Fibroblast of skin of right biceps (primary cell): ENCODE measurements at regions not wholly inside any gene's neighbourhood (a gene's known extent, or its start where the extent isn't known, plus 50 kb on each side); places are given as distances from the start of the nearest gene placed in this dataset.

ENCODE experiments used
- DNase-seq: peaks from one replicate; pipeline ENCODE4 v3.0.0-alpha.2; 2013

DNA sequence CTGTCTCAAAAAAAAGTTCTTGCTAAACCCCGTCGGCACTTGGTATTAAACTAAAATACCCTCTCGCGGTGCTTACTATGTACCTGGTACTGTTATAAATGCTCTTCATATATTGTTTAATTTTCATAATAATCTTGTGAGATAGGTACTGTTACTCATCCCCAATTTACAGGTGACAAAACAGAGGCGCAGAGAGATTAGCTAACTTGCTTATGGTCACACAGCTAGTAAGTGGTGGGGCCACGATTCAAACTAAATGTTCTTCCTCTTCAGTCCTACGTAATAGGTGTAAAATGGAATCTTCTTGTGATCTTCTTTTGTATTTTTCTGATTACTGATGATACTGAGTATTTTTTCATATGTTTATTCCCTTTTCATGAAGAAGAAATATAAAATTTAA is 51.3 kb downstream of the TET3 start:
- no peak for DNase-seq

DNA sequence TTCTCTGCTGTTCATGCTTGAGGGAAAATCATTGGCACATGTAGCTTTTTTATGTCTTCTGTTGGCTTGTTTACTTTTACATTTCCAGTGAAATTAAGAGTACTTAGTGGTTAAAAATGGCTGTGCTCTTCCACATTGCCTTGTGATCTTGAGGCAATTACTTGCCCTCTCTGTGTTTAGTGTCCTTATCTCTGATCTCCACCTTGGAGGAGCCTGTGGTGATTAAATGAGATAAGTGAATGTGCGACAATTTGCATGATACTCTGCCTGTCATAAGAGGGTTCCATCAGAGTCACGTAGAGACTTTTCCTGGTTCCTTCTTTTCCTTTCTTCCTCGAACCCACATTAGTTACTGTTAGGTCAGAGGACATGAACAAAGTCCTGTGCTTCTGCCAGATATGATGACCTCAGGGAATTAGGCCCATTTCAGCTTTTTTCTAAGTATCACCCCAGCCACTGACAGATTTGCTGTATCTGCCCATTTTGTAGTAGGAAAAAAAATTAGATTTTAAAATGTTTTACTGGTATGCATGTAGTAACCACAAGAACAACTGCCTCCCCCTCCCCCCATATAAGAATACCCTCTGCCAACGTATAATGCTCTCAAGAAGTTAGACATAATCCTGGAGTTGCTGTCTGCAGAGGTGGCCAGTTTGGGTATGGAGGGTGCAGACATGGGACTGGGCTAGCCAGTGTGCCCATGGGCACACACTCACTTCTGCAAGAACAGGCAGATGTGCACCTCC is 51.9 kb downstream of the TET3 start:
- DNase-seq = no peak

DNA sequence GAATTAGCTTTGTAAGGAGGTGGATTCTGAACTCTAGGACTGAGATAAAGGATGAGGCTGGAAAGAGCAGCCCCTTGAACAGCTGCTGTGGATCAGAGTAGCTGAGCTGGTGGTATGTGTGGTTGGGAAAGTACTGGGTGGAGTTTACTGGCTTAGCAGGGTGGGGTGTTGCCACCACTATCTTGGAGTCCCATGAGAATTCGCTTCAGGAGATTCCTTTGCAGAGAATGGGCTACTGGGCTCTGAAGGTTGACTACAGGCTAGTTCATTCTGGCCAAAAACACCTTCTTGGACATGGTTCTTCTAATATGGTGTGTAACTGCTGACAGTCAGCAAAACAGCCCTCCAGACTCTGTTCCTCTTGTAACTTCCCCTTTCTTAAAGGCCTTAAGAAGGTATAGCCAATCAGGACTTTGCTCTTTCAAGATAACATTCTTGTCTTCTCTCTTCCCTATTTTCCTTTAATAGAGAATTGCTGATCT is 52.7 kb downstream of the TET3 start:
- peak; percentile 27 for DNase-seq

DNA sequence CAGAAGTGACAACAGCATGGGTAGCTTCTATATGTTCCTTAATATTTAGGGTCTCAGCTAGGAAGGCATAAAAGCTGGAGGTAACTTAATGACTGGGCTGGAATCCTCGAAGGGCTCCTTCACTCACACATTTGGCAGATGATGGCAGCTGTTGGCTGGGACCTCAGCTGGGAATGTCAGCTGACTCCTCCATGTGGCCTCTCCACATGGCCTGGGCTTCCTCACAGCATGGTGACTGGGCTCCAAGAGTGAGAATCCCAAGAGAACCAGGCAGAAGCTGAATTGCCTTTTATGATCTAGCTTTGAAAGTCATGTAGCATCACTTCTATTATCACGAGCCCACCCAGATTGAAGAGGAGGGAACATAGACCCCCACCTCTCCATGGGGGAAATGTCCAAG is 54.9 kb downstream of the TET3 start:
- DNase-seq = no peak

DNA sequence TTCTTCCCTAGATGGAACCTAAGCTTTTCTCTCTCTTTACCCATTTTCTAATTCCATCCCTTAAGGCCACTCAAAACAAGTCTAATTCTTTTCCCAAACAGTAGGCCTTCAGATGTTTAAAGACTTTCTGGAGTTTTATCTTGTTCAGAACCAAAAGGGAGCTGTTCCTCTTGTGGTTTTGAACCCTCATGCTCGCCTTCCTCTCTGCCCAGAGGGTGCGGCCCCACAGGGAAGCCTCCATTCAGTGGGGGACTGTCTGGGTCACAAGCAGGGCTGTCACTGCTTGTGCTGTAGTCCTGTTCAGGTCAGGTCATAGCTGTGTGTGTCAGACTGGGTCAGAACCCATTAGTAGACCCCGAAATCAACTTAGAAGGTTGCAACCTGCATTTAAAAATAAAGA is 56.5 kb downstream of the TET3 start:
- no peak for DNase-seq

DNA sequence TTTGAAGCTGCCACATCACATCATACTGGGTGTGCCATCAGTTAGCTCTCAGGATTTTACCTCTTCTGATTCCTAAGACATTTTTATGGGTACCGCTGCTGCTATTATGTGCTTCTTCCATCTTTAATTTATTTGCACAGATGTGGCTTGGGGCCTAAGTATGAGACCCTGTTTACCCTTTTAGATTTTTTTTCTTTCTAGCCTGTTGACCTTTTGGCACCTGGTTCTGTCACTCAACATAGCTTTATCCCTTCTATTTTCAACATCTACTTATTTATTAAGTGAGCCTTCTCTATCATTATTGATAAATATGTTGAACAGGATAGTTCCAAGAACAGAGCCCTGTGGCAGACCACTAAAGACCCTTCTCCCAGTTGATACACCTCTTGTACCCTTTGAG is 57.0 kb downstream of the TET3 start:
- DNase-seq = no peak

DNA sequence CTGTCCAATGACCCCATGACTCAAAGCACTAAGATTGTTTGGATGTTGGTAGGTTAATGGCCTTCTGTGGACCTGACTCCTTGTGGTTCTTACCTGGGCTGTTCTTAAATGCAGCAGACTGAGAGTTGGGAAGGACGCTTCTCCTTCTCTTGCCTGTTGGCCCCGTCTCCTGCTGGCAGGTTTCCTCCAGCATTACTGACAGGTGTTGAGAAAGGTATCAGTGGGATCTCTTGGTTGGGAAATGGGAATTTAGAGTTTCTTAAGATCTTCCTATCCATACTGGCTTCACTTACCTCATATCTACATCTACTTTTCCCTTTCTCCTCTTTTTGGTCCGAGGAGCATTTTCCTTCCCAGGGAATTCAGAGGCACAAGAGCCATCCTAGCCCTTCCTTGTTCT is 57.9 kb downstream of the TET3 start:
- DNase-seq = no peak

DNA sequence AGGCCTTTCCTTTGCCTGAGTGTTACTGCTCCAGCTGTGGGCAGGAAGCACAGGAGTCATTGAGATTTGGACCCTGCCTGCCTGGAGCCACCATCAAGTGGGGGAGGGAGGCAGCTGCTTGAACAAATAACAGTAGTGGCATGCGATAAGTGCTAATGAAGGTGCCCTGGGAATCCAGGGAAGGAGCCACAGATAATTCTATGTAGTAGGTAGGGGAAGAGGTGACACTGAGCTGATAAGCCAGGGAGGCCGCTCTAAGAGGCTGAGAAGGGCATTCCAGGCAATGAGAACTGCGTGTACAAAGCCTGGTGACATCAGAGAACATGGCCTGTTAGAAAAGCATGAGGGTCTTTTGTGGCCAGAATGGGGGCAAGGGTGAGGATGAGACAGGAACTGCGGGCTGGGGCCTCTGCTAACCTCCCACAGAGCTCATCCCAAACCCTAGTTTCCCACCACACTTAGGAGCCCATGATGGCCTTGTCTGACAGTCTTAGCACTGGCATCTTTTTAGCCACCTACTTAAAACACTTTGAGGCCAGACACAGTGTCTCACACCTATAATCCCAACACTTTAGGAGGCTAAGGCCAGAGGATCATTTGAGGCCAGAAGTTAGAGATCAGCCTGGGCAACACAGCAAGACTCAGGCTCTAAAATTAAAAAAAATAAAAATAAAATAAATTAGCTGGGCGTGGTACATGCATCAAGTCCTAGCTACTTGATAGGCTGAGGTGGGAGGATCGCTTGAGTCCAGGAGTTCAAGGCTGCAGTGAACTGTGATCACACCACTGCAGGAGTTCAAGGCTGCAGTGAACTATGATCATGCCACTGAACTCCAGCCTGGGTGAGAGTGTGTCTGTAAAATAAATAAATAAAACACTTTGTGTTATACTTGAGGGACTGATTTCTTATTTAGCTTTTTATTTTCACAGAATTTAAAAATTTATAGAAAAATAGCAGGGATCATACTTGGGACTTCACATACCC is 58.9 kb downstream of the TET3 start:
- no peak for DNase-seq

DNA sequence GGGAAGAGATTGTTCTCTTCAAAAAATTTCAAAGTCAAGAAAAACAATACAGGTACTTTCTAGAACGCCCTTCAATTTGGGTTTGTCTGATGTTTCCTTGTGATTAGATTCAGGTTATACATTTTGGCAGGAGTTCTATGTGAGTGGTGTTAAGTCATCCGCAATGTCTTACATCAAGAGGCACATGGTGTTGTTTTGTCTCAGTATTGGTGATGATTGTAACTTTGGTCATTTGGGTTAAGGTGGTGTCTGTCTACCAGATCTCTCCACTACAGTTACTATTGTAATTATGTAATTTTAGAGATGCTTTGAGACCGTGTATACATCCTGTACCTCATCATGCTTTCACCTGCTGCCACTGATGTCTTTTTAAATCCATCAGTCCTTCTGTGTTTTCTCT is 60.3 kb downstream of the TET3 start:
- no peak for DNase-seq

DNA sequence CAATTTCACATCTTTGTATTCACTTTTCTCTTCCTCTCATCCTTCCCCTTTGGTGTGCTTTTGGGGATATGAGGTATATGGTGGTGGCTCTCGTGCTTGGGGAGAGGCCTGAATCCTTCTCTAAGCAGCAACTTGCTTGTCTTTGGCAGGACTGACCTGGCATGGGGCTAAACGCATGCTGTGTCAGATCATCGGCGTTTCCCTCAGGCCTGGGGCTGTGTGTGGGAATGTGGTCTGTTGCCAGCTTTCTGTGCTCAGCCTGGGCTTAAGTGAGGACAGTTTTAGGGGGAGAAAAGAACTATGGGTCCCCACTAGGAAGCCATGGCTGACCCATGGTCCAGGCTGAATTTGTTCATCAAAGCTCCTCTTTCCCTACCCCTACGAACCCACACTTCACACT is 60.7 kb downstream of the TET3 start:
- DNase-seq = no peak

DNA sequence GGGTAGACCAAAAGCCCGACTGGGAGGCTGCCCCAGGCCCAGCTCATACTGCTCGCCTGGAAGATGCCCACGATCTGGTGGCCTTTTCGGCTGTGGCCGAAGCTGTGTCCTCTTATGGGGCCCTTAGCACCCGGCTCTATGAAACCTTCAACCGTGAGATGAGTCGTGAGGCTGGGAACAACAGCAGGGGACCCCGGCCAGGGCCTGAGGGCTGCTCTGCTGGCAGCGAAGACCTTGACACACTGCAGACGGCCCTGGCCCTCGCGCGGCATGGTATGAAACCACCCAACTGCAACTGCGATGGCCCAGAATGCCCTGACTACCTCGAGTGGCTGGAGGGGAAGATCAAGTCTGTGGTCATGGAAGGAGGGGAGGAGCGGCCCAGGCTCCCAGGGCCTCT is 61.7 kb downstream of the TET3 start:
- no peak for DNase-seq

DNA sequence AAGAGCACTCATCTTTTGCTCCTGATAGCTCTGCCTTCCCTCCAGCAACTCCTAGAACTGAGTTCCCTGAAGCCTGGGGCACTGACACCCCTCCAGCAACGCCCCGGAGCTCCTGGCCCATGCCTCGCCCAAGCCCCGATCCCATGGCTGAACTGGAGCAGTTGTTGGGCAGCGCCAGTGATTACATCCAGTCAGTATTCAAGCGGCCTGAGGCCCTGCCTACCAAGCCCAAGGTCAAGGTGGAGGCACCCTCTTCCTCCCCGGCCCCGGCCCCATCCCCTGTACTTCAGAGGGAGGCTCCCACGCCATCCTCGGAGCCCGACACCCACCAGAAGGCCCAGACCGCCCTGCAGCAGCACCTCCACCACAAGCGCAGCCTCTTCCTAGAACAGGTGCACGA is 62.4 kb downstream of the TET3 start:
- no peak for DNase-seq

DNA sequence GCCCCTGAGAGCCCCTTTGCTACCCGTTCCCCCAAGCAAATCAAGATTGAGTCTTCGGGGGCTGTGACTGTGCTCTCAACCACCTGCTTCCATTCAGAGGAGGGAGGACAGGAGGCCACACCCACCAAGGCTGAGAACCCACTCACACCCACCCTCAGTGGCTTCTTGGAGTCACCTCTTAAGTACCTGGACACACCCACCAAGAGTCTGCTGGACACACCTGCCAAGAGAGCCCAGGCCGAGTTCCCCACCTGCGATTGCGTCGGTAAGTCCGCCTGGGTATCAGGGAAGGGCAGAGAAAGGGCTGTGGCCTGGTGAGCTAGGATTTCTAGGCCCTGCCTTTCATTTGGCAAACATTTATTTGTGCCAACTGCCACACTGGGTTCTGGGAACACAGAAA is 63.4 kb downstream of the TET3 start:
- no peak for DNase-seq

DNA sequence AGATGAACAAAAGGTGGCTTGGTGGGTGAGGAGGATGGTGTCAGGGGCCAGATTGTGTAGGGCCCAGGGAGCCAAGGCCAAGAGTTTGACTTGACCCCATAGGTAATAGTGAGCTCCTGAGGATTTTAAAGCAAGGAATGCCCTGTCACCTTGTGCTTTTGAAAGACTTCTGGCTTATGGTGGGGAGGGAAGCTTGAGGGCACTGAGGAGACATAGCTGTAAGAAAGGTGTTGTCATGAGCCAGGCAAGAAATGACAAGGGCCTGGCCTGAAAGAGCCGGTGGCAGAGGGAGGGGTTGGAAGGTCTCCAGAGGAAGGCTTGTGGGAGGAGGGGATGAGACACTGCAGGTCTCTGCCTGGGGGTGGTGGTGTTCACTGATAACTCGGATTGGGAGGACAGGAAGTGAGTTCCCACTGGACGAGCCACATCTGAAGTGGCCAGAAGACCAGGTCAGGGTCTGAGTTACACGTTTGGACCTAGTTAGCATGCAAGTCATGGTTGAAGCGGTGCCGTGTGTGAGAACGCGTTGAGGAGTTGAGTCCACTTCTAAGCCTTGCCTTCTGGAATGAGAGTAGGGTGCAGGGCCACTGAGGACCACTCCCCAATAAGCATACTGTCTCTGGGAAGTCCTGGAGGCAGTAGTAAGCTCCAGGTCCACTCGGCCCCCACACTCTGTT is 64.3 kb downstream of the TET3 start:
- DNase-seq = no peak

DNA sequence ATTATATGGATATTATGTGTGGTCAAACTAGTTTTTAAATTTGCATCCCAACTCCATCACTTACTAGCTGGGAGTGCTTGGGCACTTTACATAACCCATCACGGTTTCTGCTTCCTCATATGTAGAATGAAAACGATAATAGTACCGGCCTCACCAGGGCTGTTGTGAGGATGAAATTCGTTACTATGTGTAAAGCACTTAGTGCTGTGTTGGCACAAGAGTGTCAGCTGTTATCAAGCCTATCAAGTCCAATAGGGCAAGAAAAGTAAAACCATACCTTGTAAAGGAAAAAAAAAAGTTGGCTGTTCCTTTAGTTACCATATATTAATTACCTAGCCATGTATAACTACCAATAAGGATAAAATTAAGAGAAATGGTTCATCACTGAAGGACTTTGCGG is 65.4 kb downstream of the TET3 start:
- no peak for DNase-seq

DNA sequence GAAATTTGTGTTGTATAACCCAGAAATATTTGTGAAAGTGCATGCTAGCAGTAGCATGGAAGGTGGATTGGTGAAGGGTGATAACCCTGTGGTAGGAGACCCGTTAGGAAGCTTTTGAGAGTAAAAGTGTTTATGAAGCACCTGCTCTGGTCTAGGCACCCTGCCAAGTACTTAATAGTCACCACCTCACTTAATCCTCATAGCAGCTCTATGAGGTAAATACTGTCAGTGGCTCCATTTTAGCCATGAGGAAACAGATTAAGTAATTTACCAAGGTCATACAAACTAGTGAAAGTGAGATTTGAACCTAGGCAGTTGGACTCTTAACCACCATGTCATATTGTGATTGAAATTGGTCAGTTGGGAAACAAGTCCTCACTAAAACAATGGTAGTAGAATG is 66.8 kb downstream of the TET3 start:
- no peak for DNase-seq

DNA sequence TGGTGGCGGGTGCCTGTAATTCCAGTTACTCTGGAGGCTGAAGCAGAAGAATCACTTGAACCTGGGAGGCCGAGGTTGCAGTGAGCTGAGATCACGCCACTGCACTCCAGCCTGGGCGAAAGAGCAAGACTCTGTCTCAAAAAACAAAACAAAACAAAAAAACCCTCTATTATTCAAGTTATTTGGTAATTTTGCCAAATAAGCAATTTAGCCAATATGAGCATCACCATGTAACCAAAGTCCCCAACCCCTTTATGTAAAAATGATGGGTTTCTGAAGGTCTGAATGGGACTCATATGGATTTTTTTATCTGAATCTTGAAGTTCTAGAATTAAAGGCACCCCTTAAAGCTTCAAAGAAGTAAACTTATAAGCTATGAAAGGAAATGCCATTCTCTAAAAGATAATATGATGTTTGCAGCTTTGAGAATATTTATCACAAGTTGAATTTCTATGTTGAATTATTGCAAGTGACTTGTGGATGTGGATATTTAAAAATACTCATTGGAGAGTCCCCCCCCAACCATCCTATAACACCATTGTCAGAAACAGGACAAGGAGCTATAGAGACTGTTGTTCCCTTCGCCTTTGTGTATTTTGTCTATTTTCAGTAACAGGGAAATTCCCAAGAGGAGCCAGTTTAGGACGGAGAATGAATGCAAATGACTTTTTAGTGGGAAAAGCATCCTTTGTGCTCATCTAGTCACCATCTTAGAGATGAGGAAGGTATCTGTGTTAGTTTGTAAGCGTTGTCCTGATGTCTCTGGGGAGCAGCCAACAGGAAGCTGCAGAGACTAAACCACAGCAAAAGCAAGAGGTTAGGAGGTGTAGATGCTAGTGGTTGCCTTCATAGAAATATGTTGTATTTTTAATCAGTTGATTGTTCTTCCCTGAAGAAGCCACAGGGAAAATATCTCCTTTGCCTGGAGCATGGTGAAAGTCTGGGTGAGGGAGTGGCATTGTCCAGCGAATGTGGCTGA is 68.3 kb downstream of the TET3 start:
- no peak for DNase-seq

DNA sequence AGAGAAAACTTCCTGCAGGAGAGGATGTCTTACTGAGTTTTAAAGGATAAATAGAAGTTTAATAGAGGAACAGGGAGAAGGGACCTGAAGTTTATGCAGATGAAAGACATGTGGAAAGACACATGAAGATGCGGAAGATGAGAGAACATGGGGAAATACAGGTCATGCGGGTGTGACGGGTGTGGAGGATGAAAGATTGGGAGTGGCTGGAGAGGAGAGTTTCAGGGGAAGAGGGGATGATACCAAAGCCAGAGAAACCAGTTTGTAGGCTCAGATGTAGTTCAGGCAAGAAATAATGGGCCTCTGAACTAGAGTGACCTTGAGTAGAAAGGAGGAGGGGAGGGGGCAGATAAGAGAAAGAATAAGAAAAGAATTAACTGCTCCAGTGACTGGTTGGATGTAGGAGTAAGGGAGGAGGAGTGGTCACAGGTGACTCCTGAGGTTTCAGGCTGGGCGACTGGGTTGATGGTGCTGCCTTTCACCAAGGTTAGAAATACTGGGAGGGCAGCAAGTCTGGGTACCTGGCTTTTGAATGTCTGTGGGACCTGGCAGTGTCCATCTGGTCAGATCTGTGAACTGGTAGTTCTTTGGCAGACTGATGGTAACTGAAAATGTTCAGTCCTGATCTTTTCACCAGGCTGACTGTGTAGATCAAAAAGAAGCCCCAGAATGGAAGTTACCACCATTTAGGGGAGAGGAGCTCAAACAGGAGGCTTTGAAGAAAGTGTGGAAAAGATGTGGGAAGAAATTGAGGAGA is 69.4 kb downstream of the TET3 start:
- no peak for DNase-seq

DNA sequence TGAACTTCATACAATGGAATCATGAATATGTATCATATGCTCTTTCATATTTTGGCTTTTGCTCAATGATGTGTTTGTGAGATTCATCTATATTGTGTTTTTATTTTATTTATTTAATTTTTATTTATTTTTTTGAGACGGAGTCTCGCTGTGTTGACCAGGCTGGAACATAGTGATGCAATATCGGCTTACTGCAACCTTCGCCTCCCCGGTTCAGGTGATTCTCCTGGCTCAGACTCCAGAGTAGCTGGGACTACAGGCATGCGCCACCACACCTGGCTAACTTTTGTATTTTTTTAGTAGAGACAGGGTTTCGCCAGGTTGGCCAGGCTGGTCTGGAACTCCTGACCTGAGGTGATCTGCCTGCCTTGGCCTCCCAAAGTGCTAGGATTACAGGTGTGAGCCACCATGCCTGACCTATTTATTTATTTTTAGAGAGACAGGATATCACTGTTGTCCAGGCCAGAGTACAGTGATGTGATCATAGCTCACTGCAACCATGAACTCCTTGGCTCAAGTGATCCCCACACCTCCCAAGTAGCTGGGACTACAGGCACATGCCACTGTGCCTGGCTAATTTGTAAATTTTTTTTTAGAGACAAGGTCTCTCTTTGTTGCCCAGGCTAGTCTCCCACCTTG is 74.5 kb downstream of the TET3 start:
- no peak for DNase-seq

DNA sequence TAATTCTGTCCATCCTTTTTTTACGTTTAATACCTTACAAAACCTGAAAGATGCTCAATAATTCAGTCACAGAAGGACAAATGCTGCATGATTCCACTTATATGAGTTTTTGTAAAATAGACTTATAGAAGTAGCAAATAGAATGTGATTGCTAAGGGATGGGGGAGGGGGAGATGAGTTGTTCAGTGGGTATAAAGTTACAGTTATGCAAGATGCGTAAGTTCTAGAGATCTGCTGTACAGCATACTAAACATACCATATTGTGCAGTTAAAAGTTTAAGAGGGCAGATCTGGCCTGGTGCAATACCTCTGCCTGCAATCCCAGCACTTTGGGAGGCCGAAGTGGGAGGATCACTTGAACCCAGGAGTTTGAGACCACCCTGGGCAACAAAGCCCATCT is 78.8 kb downstream of the TET3 start:
- DNase-seq = peak; percentile 53

DNA sequence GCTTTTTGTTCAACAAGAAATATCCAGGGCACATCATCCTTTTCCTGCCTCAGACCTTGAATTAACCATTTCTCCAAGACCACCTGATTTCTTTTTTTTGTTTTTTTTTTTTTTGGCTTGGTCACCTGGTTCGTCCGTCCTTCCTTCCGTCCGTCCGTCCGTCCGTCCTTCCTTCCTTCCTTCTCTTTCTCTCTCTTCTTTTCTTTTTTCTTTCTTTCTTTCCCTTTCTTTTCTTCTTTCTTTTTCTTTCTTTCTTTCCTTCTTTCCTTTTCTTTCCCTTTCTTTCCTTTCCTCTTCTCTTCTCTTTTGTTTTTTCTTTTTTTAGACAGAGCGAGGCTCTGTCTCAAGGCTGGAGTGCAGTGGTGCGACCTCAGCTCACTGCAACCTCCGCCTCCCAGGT is 80.7 kb downstream of the TET3 start:
- DNase-seq = no peak
